Superior temporal gyrus (tissue), 1 donor: ENCODE measurements at regions not wholly inside any gene's neighbourhood (a gene's known extent, or its start where the extent isn't known, plus 50 kb on each side); places are given as distances from the start of the nearest gene placed in this dataset.
"Not testable (repeated sequence)": the region's sequence is repeated elsewhere in the genome, so short reads cannot be mapped to it uniquely, and the experiment has no call there.

ENCODE experiments used
- DNase-seq: peaks from one replicate; pipeline ENCODE4 v3.0.0-alpha.2; 2016; ENCODE audit errors: extremely low spot score

GRCh38 chr4:111031001-111031579, 408.2 kb upstream of the PITX2 start:
- DNase-seq, result no peak

- DNase-seq, result no peak
These were observed 408.7 kb upstream of the PITX2 start for GRCh38 chr4:111031596-111031995.

GRCh38 chr4:111037591-111038360, 414.9 kb upstream of the PITX2 start:
- no peak for DNase-seq

GRCh38 chr4:111040904-111041303, 418.0 kb upstream of the PITX2 start:
- no peak for DNase-seq

GRCh38 chr4:111043286-111043685, 420.4 kb upstream of the PITX2 start:
- no peak for DNase-seq

- DNase-seq, result no peak
These were observed 423.1 kb upstream of the PITX2 start for GRCh38 chr4:111045992-111046391.

GRCh38 chr4:111046811-111047210, 423.9 kb upstream of the PITX2 start:
- no peak for DNase-seq

- DNase-seq, result no peak
These were observed 425.4 kb upstream of the PITX2 start for GRCh38 chr4:111048316-111048715.

GRCh38 chr4:111064342-111064993, 441.6 kb upstream of the PITX2 start:
- no peak for DNase-seq

GRCh38 chr4:111066001-111066400, 443.1 kb upstream of the PITX2 start:
- DNase-seq, result no peak

GRCh38 chr4:111066447-111066846, 443.6 kb upstream of the PITX2 start:
- DNase-seq, result no peak

GRCh38 chr4:111066887-111067286, 444.0 kb upstream of the PITX2 start:
- no peak for DNase-seq

GRCh38 chr4:111068883-111069282, 446.0 kb upstream of the PITX2 start:
- DNase-seq, result no peak

- peak; percentile 18 for DNase-seq
These were observed 447.5 kb upstream of the PITX2 start for GRCh38 chr4:111070390-111070789.

- no peak for DNase-seq
These were observed 451.7 kb upstream of the PITX2 start for GRCh38 chr4:111074523-111075114.

GRCh38 chr4:111076299-111076698, 453.4 kb upstream of the PITX2 start:
- DNase-seq, result not testable (repeated sequence)

- no peak for DNase-seq
These were observed 485.3 kb upstream of the PITX2 start for GRCh38 chr4:111108153-111108552.

GRCh38 chr4:111113591-111113990, 490.7 kb upstream of the PITX2 start:
- DNase-seq, result no peak

GRCh38 chr4:111115881-111116280, 493.0 kb upstream of the PITX2 start:
- DNase-seq, result no peak

- DNase-seq, result no peak
These were observed 497.3 kb upstream of the PITX2 start for GRCh38 chr4:111120191-111120590.

GRCh38 chr4:111126340-111126739, 503.5 kb upstream of the PITX2 start:
- no peak for DNase-seq

- no peak for DNase-seq
These were observed 505.0 kb upstream of the PITX2 start for GRCh38 chr4:111127841-111128240.

- no peak for DNase-seq
These were observed 505.4 kb upstream of the PITX2 start for GRCh38 chr4:111128327-111128726.
